ENCODE measurements at regions not wholly inside any gene's neighbourhood (a gene's known extent, or its start where the extent isn't known, plus 50 kb on each side); places are given as distances from the start of the nearest gene placed in this dataset.
"Not testable (repeated sequence)": the region's sequence is repeated elsewhere in the genome, so short reads cannot be mapped to it uniquely, and the experiment has no call there.

- Mint-ChIP-seq H3K4me3 (no peak overlapping the region), H3K27me3 (no peaks in the 10 kb centered on the region), H3K27ac (no peak overlapping the region), H3K4me1 (no peaks in the 10 kb centered on the region), H3K9me3 (peaks cover 3% of the 10 kb centered on the region), H3K36me3 (no peaks in the 10 kb centered on the region)
- no peak for DNase-seq
Measured at GRCh38 chr10:108352771-108353170, 1188.3 kb upstream of the SORCS1 start.

- Mint-ChIP-seq H3K4me1 (no peaks in the 10 kb centered on the region), H3K27ac (no peak overlapping the region), H3K4me3 (no peak overlapping the region), H3K36me3 (no peaks in the 10 kb centered on the region), H3K9me3 (peaks cover 4% of the 10 kb centered on the region), H3K27me3 (no peaks in the 10 kb centered on the region)
- DNase-seq = no peak
Measured at GRCh38 chr10:108348215-108348614, 1183.7 kb upstream of the SORCS1 start.

GRCh38 chr10:108346066-108346465, 1181.6 kb upstream of the SORCS1 start:
- Mint-ChIP-seq H3K9me3 (peaks cover 5% of the 10 kb centered on the region), H3K4me3 (no peak overlapping the region), H3K27ac (no peak overlapping the region), H3K4me1 (no peaks in the 10 kb centered on the region), H3K36me3 (no peaks in the 10 kb centered on the region), H3K27me3 (no peaks in the 10 kb centered on the region)
- no peak for DNase-seq

- no peak overlapping the region for H3K4me3 Mint-ChIP-seq
- no peak overlapping the region for H3K27ac Mint-ChIP-seq
- H3K9me3 Mint-ChIP-seq = peaks cover 4% of the 10 kb centered on the region
- no peaks in the 10 kb centered on the region for H3K4me1 Mint-ChIP-seq
- H3K27me3 Mint-ChIP-seq = no peaks in the 10 kb centered on the region
- no peak for DNase-seq
- H3K36me3 Mint-ChIP-seq = no peaks in the 10 kb centered on the region
Measured at GRCh38 chr10:108338146-108338545, 1173.6 kb upstream of the SORCS1 start.

GRCh38 chr10:108336836-108337235, 1172.3 kb upstream of the SORCS1 start:
- no peaks in the 10 kb centered on the region for H3K27me3 Mint-ChIP-seq
- no peaks in the 10 kb centered on the region for H3K4me1 Mint-ChIP-seq
- no peak overlapping the region for H3K4me3 Mint-ChIP-seq
- peaks cover 4% of the 10 kb centered on the region for H3K9me3 Mint-ChIP-seq
- H3K27ac Mint-ChIP-seq = no peak overlapping the region
- no peak for DNase-seq
- H3K36me3 Mint-ChIP-seq = no peaks in the 10 kb centered on the region

GRCh38 chr10:108327706-108328105, 1163.2 kb upstream of the SORCS1 start:
- Mint-ChIP-seq H3K36me3 (no peaks in the 10 kb centered on the region), H3K27me3 (no peaks in the 10 kb centered on the region), H3K27ac (no peak overlapping the region), H3K4me1 (no peaks in the 10 kb centered on the region), H3K9me3 (peaks cover 5% of the 10 kb centered on the region), H3K4me3 (no peak overlapping the region)
- no peak for DNase-seq

- no peak for DNase-seq
- Mint-ChIP-seq H3K27ac (no peak overlapping the region), H3K4me1 (no peaks in the 10 kb centered on the region), H3K27me3 (no peaks in the 10 kb centered on the region), H3K4me3 (no peak overlapping the region), H3K36me3 (no peaks in the 10 kb centered on the region), H3K9me3 (peaks cover 6% of the 10 kb centered on the region)
Measured at GRCh38 chr10:108323274-108323798, 1158.8 kb upstream of the SORCS1 start.

GRCh38 chr10:108319434-108320222, 1155.1 kb upstream of the SORCS1 start:
- Mint-ChIP-seq H3K36me3 (no peaks in the 10 kb centered on the region), H3K9me3 (peaks cover 5% of the 10 kb centered on the region), H3K27ac (no peak overlapping the region), H3K4me3 (no peak overlapping the region), H3K4me1 (no peaks in the 10 kb centered on the region), H3K27me3 (no peaks in the 10 kb centered on the region)
- DNase-seq = no peak

GRCh38 chr10:108315636-108316035, 1151.1 kb upstream of the SORCS1 start:
- H3K9me3 Mint-ChIP-seq, H3K27me3 Mint-ChIP-seq, DNase-seq, H3K36me3 Mint-ChIP-seq, H3K4me3 Mint-ChIP-seq, H3K27ac Mint-ChIP-seq, H3K4me1 Mint-ChIP-seq: not testable (repeated sequence)

- H3K36me3 Mint-ChIP-seq = no peaks in the 10 kb centered on the region
- H3K27me3 Mint-ChIP-seq = no peaks in the 10 kb centered on the region
- H3K9me3 Mint-ChIP-seq = peaks cover 4% of the 10 kb centered on the region
- no peak overlapping the region for H3K4me3 Mint-ChIP-seq
- no peaks in the 10 kb centered on the region for H3K4me1 Mint-ChIP-seq
- H3K27ac Mint-ChIP-seq = no peak overlapping the region
- DNase-seq = no peak
Measured at GRCh38 chr10:108307925-108308312, 1143.4 kb upstream of the SORCS1 start.

GRCh38 chr10:108307250-108307924, 1142.9 kb upstream of the SORCS1 start:
- Mint-ChIP-seq H3K27ac (no peak overlapping the region), H3K27me3 (no peaks in the 10 kb centered on the region), H3K4me3 (no peak overlapping the region), H3K4me1 (no peaks in the 10 kb centered on the region), H3K9me3 (peaks cover 6% of the 10 kb centered on the region), H3K36me3 (no peaks in the 10 kb centered on the region)
- DNase-seq = no peak

GRCh38 chr10:108303149-108303548, 1138.6 kb upstream of the SORCS1 start:
- Mint-ChIP-seq H3K4me3 (no peak overlapping the region), H3K27me3 (no peaks in the 10 kb centered on the region), H3K27ac (no peak overlapping the region), H3K9me3 (peaks cover 6% of the 10 kb centered on the region), H3K4me1 (no peaks in the 10 kb centered on the region), H3K36me3 (no peaks in the 10 kb centered on the region)
- DNase-seq = no peak

GRCh38 chr10:108301002-108301401, 1136.5 kb upstream of the SORCS1 start:
- Mint-ChIP-seq H3K4me3 (no peak overlapping the region), H3K36me3 (no peaks in the 10 kb centered on the region), H3K9me3 (peaks cover 6% of the 10 kb centered on the region), H3K4me1 (no peaks in the 10 kb centered on the region), H3K27ac (no peak overlapping the region), H3K27me3 (no peaks in the 10 kb centered on the region)
- no peak for DNase-seq

GRCh38 chr10:108290823-108291222, 1126.3 kb upstream of the SORCS1 start:
- peaks cover 9% of the 10 kb centered on the region for H3K9me3 Mint-ChIP-seq
- H3K4me3 Mint-ChIP-seq = no peak overlapping the region
- H3K27ac Mint-ChIP-seq = no peak overlapping the region
- no peaks in the 10 kb centered on the region for H3K27me3 Mint-ChIP-seq
- no peaks in the 10 kb centered on the region for H3K36me3 Mint-ChIP-seq
- DNase-seq = no peak
- no peaks in the 10 kb centered on the region for H3K4me1 Mint-ChIP-seq

- Mint-ChIP-seq H3K9me3 (no peaks in the 10 kb centered on the region), H3K27ac (no peak overlapping the region), H3K36me3 (no peaks in the 10 kb centered on the region), H3K4me1 (no peaks in the 10 kb centered on the region), H3K27me3 (no peaks in the 10 kb centered on the region), H3K4me3 (no peak overlapping the region)
- DNase-seq = no peak
Measured at GRCh38 chr10:108275895-108276685, 1111.6 kb upstream of the SORCS1 start.

Measured in activated naive CD8-positive, alpha-beta T cell treated with anti-CD3 and anti-CD28 coated beads for 36 hours (primary cell).